Mesothelial cell of epicardium (in vitro differentiated cells): ENCODE measurements at regions not wholly inside any gene's neighbourhood (a gene's known extent, or its start where the extent isn't known, plus 50 kb on each side); places are given as distances from the start of the nearest gene placed in this dataset.

Experiments
- DNase-seq, 2 experiments: peaks; one replicate each; pipeline ENCODE4 v3.0.0; 2021; ENCODE audit warnings: low spot score in 2 of 2; ENCODE audit not compliant: unreplicated experiment in 2 of 2
- H3K27ac Mint-ChIP-seq: 2 replicates; pipeline ENCODE4 v1.8.0; 2021; ENCODE audit warnings: mixed read lengths
- H3K27me3 Mint-ChIP-seq: 2 replicates; pipeline ENCODE4 v1.8.0; 2021; ENCODE audit warnings: low read depth, mixed read lengths
- H3K36me3 Mint-ChIP-seq: 2 replicates; pipeline ENCODE4 v1.8.0; 2021; ENCODE audit warnings: mixed read lengths
- H3K4me1 Mint-ChIP-seq: 2 replicates; pipeline ENCODE4 v1.8.0; 2021; ENCODE audit warnings: mixed read lengths
- H3K4me3 Mint-ChIP-seq: 2 replicates; pipeline ENCODE4 v1.8.0; 2021; ENCODE audit warnings: mild to moderate bottlenecking, moderate library complexity, mixed read lengths
- H3K9me3 Mint-ChIP-seq: 2 replicates; pipeline ENCODE4 v1.8.0; 2021; ENCODE audit warnings: mixed read lengths
- CTCF ChIP-seq: fragments of 200-600 bp; sonication (generic); IDR thresholded peaks from one replicate; pipeline ENCODE4 v1.5.0; 2021; ENCODE audit warnings: antibody characterized with exemption; ENCODE audit not compliant: unreplicated experiment

- Mint-ChIP-seq H3K4me1 (peaks cover 14% of the 10 kb centered on the region), H3K4me3 (no peak overlapping the region)
Observed at GRCh38 chr1:100614570-100614969, 76.6 kb downstream of the GPR88 start.

GRCh38 chr1:100615686-100616085 lies 77.7 kb downstream of the GPR88 start:
- Mint-ChIP-seq H3K4me3 (no peak overlapping the region), H3K36me3 (no peaks in the 10 kb centered on the region), H3K27ac (no peak overlapping the region), H3K4me1 (peaks cover 11% of the 10 kb centered on the region), H3K9me3 (no peaks in the 10 kb centered on the region), H3K27me3 (peaks cover 10% of the 10 kb centered on the region)
- DNase-seq, result no peak
- TF ChIP-seq CTCF, result no peak

More at GRCh38 chr1:100614570-100614969, 76.6 kb downstream of the GPR88 start:
- no peak overlapping the region for H3K27ac Mint-ChIP-seq
- TF ChIP-seq CTCF, result no peak
- no peaks in the 10 kb centered on the region for H3K9me3 Mint-ChIP-seq
- no peak for DNase-seq
- no peaks in the 10 kb centered on the region for H3K36me3 Mint-ChIP-seq
- H3K27me3 Mint-ChIP-seq, result peaks cover 10% of the 10 kb centered on the region

GRCh38 chr1:100616121-100616621 lies 78.2 kb downstream of the GPR88 start:
- Mint-ChIP-seq H3K27ac (no peak overlapping the region), H3K4me3 (no peak overlapping the region), H3K9me3 (no peaks in the 10 kb centered on the region), H3K36me3 (no peaks in the 10 kb centered on the region), H3K4me1 (peaks cover 11% of the 10 kb centered on the region), H3K27me3 (peaks cover 10% of the 10 kb centered on the region)
- DNase-seq, result no peak
- TF ChIP-seq CTCF, result no peak

- no peak overlapping the region for H3K27ac Mint-ChIP-seq
Observed at GRCh38 chr1:100622037-100622436, 84.1 kb downstream of the GPR88 start.

GRCh38 chr1:100622506-100622905 lies 84.6 kb downstream of the GPR88 start:
- Mint-ChIP-seq H3K27me3 (peaks cover 4% of the 10 kb centered on the region), H3K9me3 (no peaks in the 10 kb centered on the region), H3K36me3 (no peaks in the 10 kb centered on the region), H3K4me3 (no peak overlapping the region), H3K4me1 (peaks cover 4% of the 10 kb centered on the region), H3K27ac (no peak overlapping the region)
- DNase-seq, result no peak
- no peak for TF ChIP-seq CTCF

More at GRCh38 chr1:100622037-100622436, 84.1 kb downstream of the GPR88 start:
- no peaks in the 10 kb centered on the region for H3K36me3 Mint-ChIP-seq
- peaks cover 4% of the 10 kb centered on the region for H3K27me3 Mint-ChIP-seq
- TF ChIP-seq CTCF, result no peak
- H3K9me3 Mint-ChIP-seq, result no peaks in the 10 kb centered on the region
- no peak overlapping the region for H3K4me3 Mint-ChIP-seq
- DNase-seq, result no peak
- peaks cover 4% of the 10 kb centered on the region for H3K4me1 Mint-ChIP-seq
